ENCODE measurements at regions not wholly inside any gene's neighbourhood (a gene's known extent, or its start where the extent isn't known, plus 50 kb on each side); places are given as distances from the start of the nearest gene placed in this dataset.

GRCh38 chr6:97866616-97867015, 583.6 kb upstream of the MMS22L start:
- H3K27ac ChIP-seq: no peak overlapping the region
- no peak overlapping the region for H3K4me3 ChIP-seq

GRCh38 chr6:97867177-97867576, 584.2 kb upstream of the MMS22L start:
- Histone ChIP-seq H3K4me3 (no peak overlapping the region), H3K27ac (no peak overlapping the region)

GRCh38 chr6:97870273-97870672, 587.3 kb upstream of the MMS22L start:
- Histone ChIP-seq H3K4me3 (no peak overlapping the region), H3K27ac (no peak overlapping the region)

GRCh38 chr6:97876711-97877110, 593.7 kb upstream of the MMS22L start:
- no peak overlapping the region for H3K27ac ChIP-seq
- no peak overlapping the region for H3K4me3 ChIP-seq

- Histone ChIP-seq H3K27ac (no peak overlapping the region), H3K4me3 (no peak overlapping the region)
Observed at GRCh38 chr6:97882755-97883154, 599.7 kb upstream of the MMS22L start.

- H3K27ac ChIP-seq: no peak overlapping the region
- H3K4me3 ChIP-seq: no peak overlapping the region
Observed at GRCh38 chr6:97885325-97885724, 602.3 kb upstream of the MMS22L start.

GRCh38 chr6:97885828-97886227, 602.8 kb upstream of the MMS22L start:
- Histone ChIP-seq H3K27ac (no peak overlapping the region), H3K4me3 (no peak overlapping the region)

- H3K27ac ChIP-seq: no peak overlapping the region
- H3K4me3 ChIP-seq: no peak overlapping the region
Observed at GRCh38 chr6:97901531-97901930, 618.5 kb upstream of the MMS22L start.

- Histone ChIP-seq H3K27ac (no peak overlapping the region), H3K4me3 (no peak overlapping the region)
Observed at GRCh38 chr6:97909380-97909779, 626.4 kb upstream of the MMS22L start.

GRCh38 chr6:97913721-97914120, 630.7 kb upstream of the MMS22L start:
- Histone ChIP-seq H3K27ac (no peak overlapping the region), H3K4me3 (no peak overlapping the region)

GRCh38 chr6:97914912-97915311, 631.9 kb upstream of the MMS22L start:
- H3K27ac ChIP-seq: no peak overlapping the region

GRCh38 chr6:97915537-97915936, 632.5 kb upstream of the MMS22L start:
- Histone ChIP-seq H3K27ac (no peak overlapping the region), H3K4me3 (no peak overlapping the region)

More at GRCh38 chr6:97914912-97915311, 631.9 kb upstream of the MMS22L start:
- H3K4me3 ChIP-seq: no peak overlapping the region

GRCh38 chr6:97917369-97917768, 634.4 kb upstream of the MMS22L start:
- no peak overlapping the region for H3K27ac ChIP-seq
- no peak overlapping the region for H3K4me3 ChIP-seq

- H3K4me3 ChIP-seq: no peak overlapping the region
Observed at GRCh38 chr6:97919046-97919445, 636.0 kb upstream of the MMS22L start.

GRCh38 chr6:97919631-97920030, 636.6 kb upstream of the MMS22L start:
- Histone ChIP-seq H3K4me3 (no peak overlapping the region), H3K27ac (no peak overlapping the region)

More at GRCh38 chr6:97919046-97919445, 636.0 kb upstream of the MMS22L start:
- H3K27ac ChIP-seq: no peak overlapping the region

- Histone ChIP-seq H3K27ac (no peak overlapping the region), H3K4me3 (no peak overlapping the region)
Observed at GRCh38 chr6:97923249-97923648, 640.2 kb upstream of the MMS22L start.

- H3K27ac ChIP-seq: no peak overlapping the region
- H3K4me3 ChIP-seq: no peak overlapping the region
Observed at GRCh38 chr6:97925504-97925903, 642.5 kb upstream of the MMS22L start.

GRCh38 chr6:97939440-97940168, 656.6 kb upstream of the MMS22L start:
- H3K4me3 ChIP-seq: no peak overlapping the region
- no peak overlapping the region for H3K27ac ChIP-seq

GRCh38 chr6:97947841-97948240, 664.8 kb upstream of the MMS22L start:
- Histone ChIP-seq H3K4me3 (no peak overlapping the region), H3K27ac (no peak overlapping the region)

GRCh38 chr6:97958134-97958533, 675.1 kb upstream of the MMS22L start:
- Histone ChIP-seq H3K27ac (no peak overlapping the region), H3K4me3 (no peak overlapping the region)

- Histone ChIP-seq H3K27ac (no peak overlapping the region), H3K4me3 (no peak overlapping the region)
Observed at GRCh38 chr6:97963193-97963592, 680.2 kb upstream of the MMS22L start.

GRCh38 chr6:97969065-97969464, 686.0 kb upstream of the MMS22L start:
- no peak overlapping the region for H3K4me3 ChIP-seq
- no peak overlapping the region for H3K27ac ChIP-seq
